ENCODE measurements at regions not wholly inside any gene's neighbourhood (a gene's known extent, or its start where the extent isn't known, plus 50 kb on each side); places are given as distances from the start of the nearest gene placed in this dataset.

- intact Hi-C loops (cut with DNase I): no loop called here
- H3K4me1 ChIP-seq (ENCODE audit: insufficient read depth): no peaks in the 10 kb centered on the region
- no peaks in the 10 kb centered on the region for H3K9me3 ChIP-seq
- no peak overlapping the region for H3K4me3 ChIP-seq
- H3K27ac ChIP-seq: no peak overlapping the region
- DNase-seq: no peak
- no peaks in the 10 kb centered on the region for H3K36me3 ChIP-seq
- H3K27me3 ChIP-seq: no peaks in the 10 kb centered on the region
- WGBS, 3 donors: 43 to 84% (median 83%) methylated on average over 2 of the region's 2 CpGs
- TF ChIP-seq EP300 (IDR thresholded peaks at IDR 0.05) (no peak), POLR2A (IDR thresholded peaks at IDR 0.05) (no peak), CTCF (IDR thresholded peaks at IDR 0.05) (no peak)
Observed at GRCh38 chr5:23269981-23270380, 237.4 kb upstream of the PRDM9 start.

GRCh38 chr5:23268136-23268535 is 239.3 kb upstream of the PRDM9 start:
- TF ChIP-seq CTCF (IDR thresholded peaks at IDR 0.05) (no peak), EP300 (IDR thresholded peaks at IDR 0.05) (no peak), POLR2A (IDR thresholded peaks at IDR 0.05) (no peak)
- no peaks in the 10 kb centered on the region for H3K9me3 ChIP-seq
- no peaks in the 10 kb centered on the region for H3K4me1 ChIP-seq (ENCODE audit: insufficient read depth)
- 52 to 62% (median 59%) methylated on average over 10 of the region's 10 CpGs for WGBS, 3 donors
- intact Hi-C loops (cut with DNase I): no loop called here
- no peaks in the 10 kb centered on the region for H3K27me3 ChIP-seq
- H3K4me3 ChIP-seq: no peak overlapping the region
- H3K27ac ChIP-seq: no peak overlapping the region
- H3K36me3 ChIP-seq: no peaks in the 10 kb centered on the region
- DNase-seq: no peak

GRCh38 chr5:23260621-23261020 is 246.8 kb upstream of the PRDM9 start:
- Histone ChIP-seq H3K27me3 (no peaks in the 10 kb centered on the region), H3K4me3 (no peak overlapping the region), H3K27ac (no peak overlapping the region), H3K36me3 (no peaks in the 10 kb centered on the region), H3K4me1 (ENCODE audit: insufficient read depth) (no peaks in the 10 kb centered on the region), H3K9me3 (no peaks in the 10 kb centered on the region)
- DNase-seq: no peak
- WGBS, 3 donors: 49 to 85% (median 75%) methylated on average over 1 of the region's 1 CpG
- intact Hi-C loops (cut with DNase I): no loop called here
- TF ChIP-seq CTCF (IDR thresholded peaks at IDR 0.05): no peak
- TF ChIP-seq EP300 (IDR thresholded peaks at IDR 0.05): no peak
- no peak for TF ChIP-seq POLR2A (IDR thresholded peaks at IDR 0.05)

GRCh38 chr5:23257656-23258055 is 249.8 kb upstream of the PRDM9 start:
- no peak for DNase-seq
- Histone ChIP-seq H3K36me3 (no peaks in the 10 kb centered on the region), H3K27me3 (no peaks in the 10 kb centered on the region), H3K27ac (no peak overlapping the region), H3K4me1 (ENCODE audit: insufficient read depth) (no peaks in the 10 kb centered on the region), H3K9me3 (no peaks in the 10 kb centered on the region), H3K4me3 (no peak overlapping the region)
- intact Hi-C loops (cut with DNase I): no loop called here
- TF ChIP-seq CTCF (IDR thresholded peaks at IDR 0.05) (no peak), POLR2A (IDR thresholded peaks at IDR 0.05) (no peak), EP300 (IDR thresholded peaks at IDR 0.05) (no peak)

Measured in ovary (tissue), 7 donors.